ENCODE measurements at regions not wholly inside any gene's neighbourhood (a gene's known extent, or its start where the extent isn't known, plus 50 kb on each side); places are given as distances from the start of the nearest gene placed in this dataset.

- Histone ChIP-seq H3K9me3 (ENCODE audit: control insufficient read depth, low read length) (no peaks in the 10 kb centered on the region), H3K27me3 (ENCODE audit: control insufficient read depth, insufficient read depth, low read length) (no peaks in the 10 kb centered on the region), H3K4me3 (ENCODE audit: low read depth, low read length) (no peak overlapping the region), H3K36me3 (ENCODE audit: control insufficient read depth, insufficient read depth, low read length) (no peaks in the 10 kb centered on the region), H3K9ac (no peak overlapping the region), H2AFZ (no peak overlapping the region), H3K4me2 (ENCODE audit: low read length) (no peak overlapping the region), H3K79me2 (no peaks in the 10 kb centered on the region), H3K27ac (no peak overlapping the region), H3K4me1 (no peaks in the 10 kb centered on the region)
- no peak for TF ChIP-seq CTCF (IDR thresholded peaks at IDR 0.05)
These were observed 58.3 kb upstream of the DLK1 start for GRCh38 chr14:100668352-100668751.

- Histone ChIP-seq H3K9me3 (ENCODE audit: control insufficient read depth, low read length) (no peaks in the 10 kb centered on the region), H3K4me1 (no peaks in the 10 kb centered on the region), H3K79me2 (no peaks in the 10 kb centered on the region), H3K9ac (no peak overlapping the region), H3K4me3 (ENCODE audit: low read depth, low read length) (no peak overlapping the region), H3K27ac (no peak overlapping the region), H3K4me2 (ENCODE audit: low read length) (no peak overlapping the region), H3K27me3 (ENCODE audit: control insufficient read depth, insufficient read depth, low read length) (no peaks in the 10 kb centered on the region), H3K36me3 (ENCODE audit: control insufficient read depth, insufficient read depth, low read length) (no peaks in the 10 kb centered on the region), H2AFZ (no peak overlapping the region)
- no peak for TF ChIP-seq CTCF (IDR thresholded peaks at IDR 0.05)
These were observed 57.7 kb upstream of the DLK1 start for GRCh38 chr14:100669011-100669412.

GRCh38 chr14:100669468-100669867, 57.2 kb upstream of the DLK1 start:
- H3K36me3 ChIP-seq (ENCODE audit: control insufficient read depth, insufficient read depth, low read length), result no peaks in the 10 kb centered on the region
- H3K4me1 ChIP-seq, result no peaks in the 10 kb centered on the region
- H3K4me2 ChIP-seq (ENCODE audit: low read length), result no peak overlapping the region
- no peak overlapping the region for H2AFZ ChIP-seq
- H3K79me2 ChIP-seq, result no peaks in the 10 kb centered on the region
- H3K4me3 ChIP-seq (ENCODE audit: low read depth, low read length), result no peak overlapping the region
- no peaks in the 10 kb centered on the region for H3K27me3 ChIP-seq (ENCODE audit: control insufficient read depth, insufficient read depth, low read length)
- no peak overlapping the region for H3K27ac ChIP-seq
- no peak overlapping the region for H3K9ac ChIP-seq
- TF ChIP-seq CTCF (IDR thresholded peaks at IDR 0.05), result no peak
- H3K9me3 ChIP-seq (ENCODE audit: control insufficient read depth, low read length), result no peaks in the 10 kb centered on the region

GRCh38 chr14:100670017-100670752, 56.5 kb upstream of the DLK1 start:
- Histone ChIP-seq H3K79me2 (no peaks in the 10 kb centered on the region), H3K4me2 (ENCODE audit: low read length) (no peak overlapping the region), H3K36me3 (ENCODE audit: control insufficient read depth, insufficient read depth, low read length) (no peaks in the 10 kb centered on the region), H3K9ac (no peak overlapping the region), H3K27me3 (ENCODE audit: control insufficient read depth, insufficient read depth, low read length) (no peaks in the 10 kb centered on the region), H3K4me3 (ENCODE audit: low read depth, low read length) (no peak overlapping the region), H3K4me1 (no peaks in the 10 kb centered on the region), H3K9me3 (ENCODE audit: control insufficient read depth, low read length) (no peaks in the 10 kb centered on the region), H2AFZ (no peak overlapping the region), H3K27ac (no peak overlapping the region)
- no peak for TF ChIP-seq CTCF (IDR thresholded peaks at IDR 0.05)

- Histone ChIP-seq H2AFZ (no peak overlapping the region), H3K4me1 (no peaks in the 10 kb centered on the region), H3K27ac (no peak overlapping the region), H3K9me3 (ENCODE audit: control insufficient read depth, low read length) (no peaks in the 10 kb centered on the region), H3K4me3 (ENCODE audit: low read depth, low read length) (no peak overlapping the region), H3K4me2 (ENCODE audit: low read length) (no peak overlapping the region), H3K9ac (no peak overlapping the region), H3K36me3 (ENCODE audit: control insufficient read depth, insufficient read depth, low read length) (no peaks in the 10 kb centered on the region), H3K27me3 (ENCODE audit: control insufficient read depth, insufficient read depth, low read length) (no peaks in the 10 kb centered on the region), H3K79me2 (no peaks in the 10 kb centered on the region)
- TF ChIP-seq CTCF (IDR thresholded peaks at IDR 0.05), result no peak
These were observed 56.0 kb upstream of the DLK1 start for GRCh38 chr14:100670753-100671049.

All from parathyroid adenoma (tissue), 2 donors.